ENCODE measurements at regions not wholly inside any gene's neighbourhood (a gene's known extent, or its start where the extent isn't known, plus 50 kb on each side); places are given as distances from the start of the nearest gene placed in this dataset.

DNA sequence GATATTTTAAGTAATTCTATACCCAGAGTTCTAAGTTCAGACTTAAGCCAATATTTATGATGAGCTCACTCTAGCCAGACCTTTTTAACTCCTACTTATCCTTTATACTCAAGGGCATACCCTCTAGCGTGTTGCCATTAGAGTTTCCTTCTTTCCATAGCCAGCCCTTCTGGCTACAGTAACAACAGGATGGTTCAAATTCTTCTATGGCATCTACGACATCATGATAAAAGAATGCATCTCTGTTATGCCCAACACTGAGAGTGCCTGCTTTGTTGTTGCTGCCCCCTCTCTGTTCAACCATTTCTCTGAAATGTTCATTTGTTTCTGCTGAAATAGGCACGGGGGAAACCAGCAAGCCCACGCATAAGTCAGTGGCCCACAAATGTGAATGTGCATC, 104.5 kb downstream of the UBE2NL start:
- TF ChIP-seq ELF1 (IDR thresholded peaks at IDR 0.05; ENCODE audit: borderline replicate concordance, low read depth), result no peak
- TF ChIP-seq EGR1 (IDR thresholded peaks at IDR 0.05; ENCODE audit: low read depth), result no peak
- TF ChIP-seq RAD21 (IDR thresholded peaks at IDR 0.05; ENCODE audit: low read depth), result no peak
- no peak for TF ChIP-seq ZNF274 (IDR thresholded peaks at IDR 0.05; ENCODE audit: low read depth, low read length)
- TF ChIP-seq POLR2AphosphoS5 (IDR thresholded peaks at IDR 0.05; ENCODE audit: low read depth, low read length), result no peak
- TF ChIP-seq TCF7L2 (IDR thresholded peaks at IDR 0.05; ENCODE audit: borderline replicate concordance, extremely low read depth, insufficient read depth, insufficient read length), result no peak
- TF ChIP-seq, protein P1, sequence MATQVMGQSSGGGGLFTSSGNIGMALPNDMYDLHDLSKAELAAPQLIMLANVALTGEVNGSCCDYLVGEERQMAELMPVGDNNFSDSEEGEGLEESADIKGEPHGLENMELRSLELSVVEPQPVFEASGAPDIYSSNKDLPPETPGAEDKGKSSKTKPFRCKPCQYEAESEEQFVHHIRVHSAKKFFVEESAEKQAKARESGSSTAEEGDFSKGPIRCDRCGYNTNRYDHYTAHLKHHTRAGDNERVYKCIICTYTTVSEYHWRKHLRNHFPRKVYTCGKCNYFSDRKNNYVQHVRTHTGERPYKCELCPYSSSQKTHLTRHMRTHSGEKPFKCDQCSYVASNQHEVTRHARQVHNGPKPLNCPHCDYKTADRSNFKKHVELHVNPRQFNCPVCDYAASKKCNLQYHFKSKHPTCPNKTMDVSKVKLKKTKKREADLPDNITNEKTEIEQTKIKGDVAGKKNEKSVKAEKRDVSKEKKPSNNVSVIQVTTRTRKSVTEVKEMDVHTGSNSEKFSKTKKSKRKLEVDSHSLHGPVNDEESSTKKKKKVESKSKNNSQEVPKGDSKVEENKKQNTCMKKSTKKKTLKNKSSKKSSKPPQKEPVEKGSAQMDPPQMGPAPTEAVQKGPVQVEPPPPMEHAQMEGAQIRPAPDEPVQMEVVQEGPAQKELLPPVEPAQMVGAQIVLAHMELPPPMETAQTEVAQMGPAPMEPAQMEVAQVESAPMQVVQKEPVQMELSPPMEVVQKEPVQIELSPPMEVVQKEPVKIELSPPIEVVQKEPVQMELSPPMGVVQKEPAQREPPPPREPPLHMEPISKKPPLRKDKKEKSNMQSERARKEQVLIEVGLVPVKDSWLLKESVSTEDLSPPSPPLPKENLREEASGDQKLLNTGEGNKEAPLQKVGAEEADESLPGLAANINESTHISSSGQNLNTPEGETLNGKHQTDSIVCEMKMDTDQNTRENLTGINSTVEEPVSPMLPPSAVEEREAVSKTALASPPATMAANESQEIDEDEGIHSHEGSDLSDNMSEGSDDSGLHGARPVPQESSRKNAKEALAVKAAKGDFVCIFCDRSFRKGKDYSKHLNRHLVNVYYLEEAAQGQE (IDR thresholded peaks at IDR 0.05; ENCODE audit: low read depth), result no peak
- TF ChIP-seq EZH2 (IDR thresholded peaks at IDR 0.05), result no peak
- no peak for TF ChIP-seq EZH2phosphoT487 (IDR thresholded peaks at IDR 0.05; ENCODE audit: borderline replicate concordance)
- no peak for TF ChIP-seq CBX3 (IDR thresholded peaks at IDR 0.05; ENCODE audit: low read depth)
- TF ChIP-seq ZFX (IDR thresholded peaks at IDR 0.05), result no peak
- TF ChIP-seq SP1 (IDR thresholded peaks at IDR 0.05; ENCODE audit: low read depth), result no peak
- TF ChIP-seq, protein P2, sequence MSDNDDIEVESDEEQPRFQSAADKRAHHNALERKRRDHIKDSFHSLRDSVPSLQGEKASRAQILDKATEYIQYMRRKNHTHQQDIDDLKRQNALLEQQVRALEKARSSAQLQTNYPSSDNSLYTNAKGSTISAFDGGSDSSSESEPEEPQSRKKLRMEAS (IDR thresholded peaks at IDR 0.05), result no peak
- no peak for TF ChIP-seq SRF (IDR thresholded peaks at IDR 0.05; ENCODE audit: low read depth)
- TF ChIP-seq, protein P3, sequence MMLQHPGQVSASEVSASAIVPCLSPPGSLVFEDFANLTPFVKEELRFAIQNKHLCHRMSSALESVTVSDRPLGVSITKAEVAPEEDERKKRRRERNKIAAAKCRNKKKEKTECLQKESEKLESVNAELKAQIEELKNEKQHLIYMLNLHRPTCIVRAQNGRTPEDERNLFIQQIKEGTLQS (IDR thresholded peaks at IDR 0.05), result no peak
- TF ChIP-seq, protein P4, sequence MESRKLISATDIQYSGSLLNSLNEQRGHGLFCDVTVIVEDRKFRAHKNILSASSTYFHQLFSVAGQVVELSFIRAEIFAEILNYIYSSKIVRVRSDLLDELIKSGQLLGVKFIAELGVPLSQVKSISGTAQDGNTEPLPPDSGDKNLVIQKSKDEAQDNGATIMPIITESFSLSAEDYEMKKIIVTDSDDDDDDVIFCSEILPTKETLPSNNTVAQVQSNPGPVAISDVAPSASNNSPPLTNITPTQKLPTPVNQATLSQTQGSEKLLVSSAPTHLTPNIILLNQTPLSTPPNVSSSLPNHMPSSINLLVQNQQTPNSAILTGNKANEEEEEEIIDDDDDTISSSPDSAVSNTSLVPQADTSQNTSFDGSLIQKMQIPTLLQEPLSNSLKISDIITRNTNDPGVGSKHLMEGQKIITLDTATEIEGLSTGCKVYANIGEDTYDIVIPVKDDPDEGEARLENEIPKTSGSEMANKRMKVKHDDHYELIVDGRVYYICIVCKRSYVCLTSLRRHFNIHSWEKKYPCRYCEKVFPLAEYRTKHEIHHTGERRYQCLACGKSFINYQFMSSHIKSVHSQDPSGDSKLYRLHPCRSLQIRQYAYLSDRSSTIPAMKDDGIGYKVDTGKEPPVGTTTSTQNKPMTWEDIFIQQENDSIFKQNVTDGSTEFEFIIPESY (IDR thresholded peaks at IDR 0.05; ENCODE audit: extremely low read depth, insufficient replicate concordance, low read length), result no peak
- Histone ChIP-seq H3K9me2 (ENCODE audit: insufficient read depth) (no peaks in the 10 kb centered on the region), H3K27ac (ENCODE audit: low read depth, low read length) (no peak overlapping the region), H3K9ac (ENCODE audit: low read length) (no peak overlapping the region), H2AFZ (ENCODE audit: low read depth, low read length, poor library complexity, severe bottlenecking) (no peak overlapping the region), H4K20me1 (ENCODE audit: insufficient read depth) (no peaks in the 10 kb centered on the region), H3K27me3 (ENCODE audit: insufficient read depth, low read length) (no peaks in the 10 kb centered on the region), H3K4me1 (ENCODE audit: control insufficient read depth in 1 of 2, insufficient read depth in 2 of 2, low read length in 2 of 2) (no peaks in the 10 kb centered on the region), H3K79me2 (ENCODE audit: insufficient read depth, low read length) (no peaks in the 10 kb centered on the region), H3K9me3 (ENCODE audit: control insufficient read depth in 1 of 2, insufficient read depth in 1 of 2, low read depth in 1 of 2, low read length in 2 of 2) (no peaks in the 10 kb centered on the region), H3K4me3 (replicated peaks in 1 of 2; ENCODE audit: low read depth in 1 of 2, low read length in 2 of 2) (no peak overlapping the region), H3K36me3 (ENCODE audit: control insufficient read depth in 1 of 2, insufficient read depth in 2 of 2, low read length in 2 of 2) (no peaks in the 10 kb centered on the region), H3K4me2 (ENCODE audit: low read length) (no peak overlapping the region)
- intact Hi-C loops (cut with micrococcal nuclease), result no loop called here
- no TSS peak for BruUV-seq (replicated peaks)
- ChIA-PET CTCF (no interaction called here), POLR2A (no interaction called here), RAD21 (ENCODE audit: low non-redundant PET in 1 of 2, low total read pairs in 2 of 2, uncharacterized antibody in 2 of 2, unreplicated experiment in 2 of 2) (no interaction called here)
- DNase-seq (ENCODE audit: low read depth, low spot score) (no peak), ATAC-seq (no peak)
